Right lobe of liver (tissue), 6 donors: ENCODE measurements at regions not wholly inside any gene's neighbourhood (a gene's known extent, or its start where the extent isn't known, plus 50 kb on each side); places are given as distances from the start of the nearest gene placed in this dataset.

Source experiments
- ATAC-seq, 4 donors: fragments of 200-7000 bp; cut with Tn5 transposase; one replicate each; pipeline ENCODE4 v1.9.1; 2020; ENCODE audit warnings: mild to moderate bottlenecking in 4 of 4, moderate library complexity in 4 of 4
- DNase-seq, 3 donors: peaks; one replicate each; pipeline ENCODE4 v3.0.0-alpha.2; 2020
- H3K27ac ChIP-seq, 3 donors: fragments of 200-600 bp; one replicate each; pipeline ENCODE4 v1.8.0; 2022
- H3K27me3 ChIP-seq, 2 donors: fragments of 200-600 bp; one replicate each; pipeline ENCODE4 v1.8.0; 2022
- H3K36me3 ChIP-seq, 4 donors: fragments of 200-600 bp; sonication (generic) in 1 of 4; one replicate each; pipeline versions ENCODE4 v1.5.1 to v1.8.0; 2017 to 2022; ENCODE audit warnings: control low read depth in 1 of 4
- H3K4me1 ChIP-seq, 4 donors: fragments of 200-600 bp; sonication (generic) in 1 of 4; one replicate each; pipeline versions ENCODE4 v1.5.1 to v1.8.0; 2017 to 2022; ENCODE audit warnings: control low read depth in 1 of 4
- H3K4me3 ChIP-seq, 3 donors: fragments of 200-600 bp; one replicate each; pipeline ENCODE4 v1.8.0; 2022
- H3K9me3 ChIP-seq, 4 donors: fragments of 200-600 bp; sonication (generic) in 1 of 4; one replicate each; pipeline versions ENCODE4 v1.5.1 to v1.8.0; 2017 to 2022; ENCODE audit warnings: control low read depth in 1 of 4
- POLR2A ChIP-seq: fragments of 450-650 bp; IDR thresholded peaks from one replicate; pipeline ENCODE4 v1.6.1; 2017; ENCODE audit warnings: antibody characterized with exemption, mild to moderate bottlenecking
- WGBS: methylation state at CpG from one replicate; pipeline ENCODE4 v1.1.6; 2018; ENCODE audit warnings: low coverage, low lambda C conversion rate; ENCODE audit not compliant: insufficient coverage; ENCODE audit errors: missing lambda C conversion rate; 5-methylcytosine and 5-hydroxymethylcytosine counted together
- intact Hi-C, 2 donors: fragments of 100-400 bp; cut with DNase I; formaldehyde crosslinking; loops; one replicate each; pipeline versions ENCODE4 v1.11.2 to v1.14.1; 2022
- TF ChIP-seq, protein P1 (sequence below), 4 donors: fragments of 200-600 bp in 3 of 4; fragments of 450-650 bp in 1 of 4; IDR thresholded peaks; one replicate each; pipeline versions ENCODE4 v1.5.1 to v1.8.0; 2016 to 2022; ENCODE audit warnings: antibody characterized with exemption in 4 of 4, mild to moderate bottlenecking in 2 of 4
- donor health status: DM: no; HTN: yes; CAD: no.
- donor health status: DM: no; HTN: no; CAD: no.
- donor health status: DM: no; HTN: no; CAD: no.
- donor health status: DM: no; HTN: yes; CAD: no.
- donor health status: DM: no; HTN: yes; CAD: no.

DNA sequence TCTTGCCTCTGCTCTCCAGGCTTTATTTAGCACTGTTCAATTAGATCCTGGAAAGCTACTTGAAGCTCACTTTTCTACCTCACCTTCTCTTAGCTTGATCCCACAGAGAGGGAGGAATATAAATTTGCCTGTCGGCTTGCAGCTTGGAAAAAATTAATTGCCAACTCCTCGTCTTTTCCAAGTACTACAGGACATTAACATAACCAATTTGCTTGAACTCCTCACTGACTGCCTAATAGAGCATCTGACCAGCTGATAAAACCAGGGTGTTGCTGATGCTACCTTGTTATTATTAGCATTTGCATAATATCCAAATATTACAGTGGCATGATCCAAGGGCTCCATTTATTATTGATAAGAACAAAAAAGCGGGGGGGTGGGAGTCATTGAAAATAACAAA, 561.8 kb downstream of the MCTP2 start:
- TF ChIP-seq, protein P1, sequence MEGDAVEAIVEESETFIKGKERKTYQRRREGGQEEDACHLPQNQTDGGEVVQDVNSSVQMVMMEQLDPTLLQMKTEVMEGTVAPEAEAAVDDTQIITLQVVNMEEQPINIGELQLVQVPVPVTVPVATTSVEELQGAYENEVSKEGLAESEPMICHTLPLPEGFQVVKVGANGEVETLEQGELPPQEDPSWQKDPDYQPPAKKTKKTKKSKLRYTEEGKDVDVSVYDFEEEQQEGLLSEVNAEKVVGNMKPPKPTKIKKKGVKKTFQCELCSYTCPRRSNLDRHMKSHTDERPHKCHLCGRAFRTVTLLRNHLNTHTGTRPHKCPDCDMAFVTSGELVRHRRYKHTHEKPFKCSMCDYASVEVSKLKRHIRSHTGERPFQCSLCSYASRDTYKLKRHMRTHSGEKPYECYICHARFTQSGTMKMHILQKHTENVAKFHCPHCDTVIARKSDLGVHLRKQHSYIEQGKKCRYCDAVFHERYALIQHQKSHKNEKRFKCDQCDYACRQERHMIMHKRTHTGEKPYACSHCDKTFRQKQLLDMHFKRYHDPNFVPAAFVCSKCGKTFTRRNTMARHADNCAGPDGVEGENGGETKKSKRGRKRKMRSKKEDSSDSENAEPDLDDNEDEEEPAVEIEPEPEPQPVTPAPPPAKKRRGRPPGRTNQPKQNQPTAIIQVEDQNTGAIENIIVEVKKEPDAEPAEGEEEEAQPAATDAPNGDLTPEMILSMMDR (IDR thresholded peaks at IDR 0.05) = no peak
- TF ChIP-seq POLR2A = no peak
- Histone ChIP-seq H3K4me1 (no peaks in the 10 kb centered on the region), H3K27me3 (no peaks in the 10 kb centered on the region), H3K36me3 (no peaks in the 10 kb centered on the region), H3K27ac (no peak overlapping the region), H3K4me3 (no peak overlapping the region), H3K9me3 (peaks cover 0 to 1% (median 0%) of the 10 kb centered on the region in 4 donors)
- 51% methylated on average over 3 of the region's 3 CpGs for WGBS
- ATAC-seq (no peak), DNase-seq (no peak)
- intact Hi-C loops = no loop called here

- H3K36me3 ChIP-seq = no peaks in the 10 kb centered on the region
- no peak for TF ChIP-seq POLR2A
- TF ChIP-seq, protein P1 (IDR thresholded peaks at IDR 0.05) = no peak
- no peaks in the 10 kb centered on the region for H3K27me3 ChIP-seq
- intact Hi-C loops = no loop called here
- ATAC-seq (no peak), DNase-seq (no peak)
- no peak overlapping the region for H3K27ac ChIP-seq
- H3K4me1 ChIP-seq = peaks cover 0 to 2% (median 0%) of the 10 kb centered on the region in 4 donors
- 62% methylated on average over 6 of the region's 7 CpGs for WGBS
- no peak overlapping the region for H3K4me3 ChIP-seq
- peaks cover 0 to 2% (median 0%) of the 10 kb centered on the region in 4 donors for H3K9me3 ChIP-seq
Measured at GRCh38 chr15:94793641-94794040, 562.3 kb downstream of the MCTP2 start.

DNA sequence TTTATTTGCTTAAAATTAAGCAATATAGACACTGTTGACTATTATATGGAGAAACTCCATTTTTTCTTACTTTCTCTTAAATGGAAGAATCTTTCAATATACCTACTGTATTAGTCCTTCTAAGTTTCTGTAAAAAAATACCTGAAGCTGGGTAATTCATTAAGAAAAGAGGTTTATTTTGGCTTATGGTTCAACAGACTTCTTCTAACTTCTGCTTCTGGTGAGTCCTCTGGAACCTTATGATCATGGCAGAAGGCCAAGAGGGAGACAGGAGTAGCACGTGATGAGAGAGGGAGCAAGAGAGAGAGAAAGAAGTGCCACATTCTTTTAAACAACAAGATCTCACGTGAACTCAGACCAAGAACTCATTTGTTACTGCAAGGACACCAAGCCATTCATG, 573.3 kb downstream of the MCTP2 start:
- H3K27me3 ChIP-seq = no peaks in the 10 kb centered on the region
- no peak overlapping the region for H3K27ac ChIP-seq
- 21% methylated on average over 2 of the region's 2 CpGs for WGBS
- TF ChIP-seq, protein P1 (IDR thresholded peaks at IDR 0.05) = no peak
- no peak for TF ChIP-seq POLR2A
- no peak overlapping the region for H3K4me3 ChIP-seq
- DNase-seq (no peak), ATAC-seq (no peak)
- intact Hi-C loops = no loop called here
- no peaks in the 10 kb centered on the region for H3K4me1 ChIP-seq
- no peaks in the 10 kb centered on the region for H3K36me3 ChIP-seq
- no peaks in the 10 kb centered on the region for H3K9me3 ChIP-seq

- H3K36me3 ChIP-seq = no peaks in the 10 kb centered on the region
- no peaks in the 10 kb centered on the region for H3K27me3 ChIP-seq
- 34% methylated on average over 4 of the region's 4 CpGs for WGBS
- H3K27ac ChIP-seq = no peak overlapping the region
- H3K4me3 ChIP-seq = no peak overlapping the region
- no peaks in the 10 kb centered on the region for H3K9me3 ChIP-seq
- ATAC-seq (no peak), DNase-seq (no peak)
- H3K4me1 ChIP-seq = no peaks in the 10 kb centered on the region
- TF ChIP-seq, protein P1 (IDR thresholded peaks at IDR 0.05) = no peak
- TF ChIP-seq POLR2A = no peak
- intact Hi-C loops = no loop called here
Measured at GRCh38 chr15:94815110-94815731, 583.9 kb downstream of the MCTP2 start.

- ATAC-seq = no peak
- no peak for DNase-seq
- H3K4me1 ChIP-seq = no peaks in the 10 kb centered on the region
- H3K27ac ChIP-seq = no peak overlapping the region
- H3K4me3 ChIP-seq = no peak overlapping the region
- WGBS = 75% methylated on average over 5 of the region's 5 CpGs
- no peaks in the 10 kb centered on the region for H3K36me3 ChIP-seq
- no peaks in the 10 kb centered on the region for H3K27me3 ChIP-seq
- no peak for TF ChIP-seq POLR2A
- H3K9me3 ChIP-seq = no peaks in the 10 kb centered on the region
- intact Hi-C loops = no loop called here
Measured at GRCh38 chr15:94815914-94816313, 584.6 kb downstream of the MCTP2 start.
